Ishikawa (cell line): ENCODE measurements at regions not wholly inside any gene's neighbourhood (a gene's known extent, or its start where the extent isn't known, plus 50 kb on each side); places are given as distances from the start of the nearest gene placed in this dataset.

Source experiments
- CEBPB ChIP-seq: IDR thresholded peaks from 2 replicates; pipeline ENCODE4 v1.6.1; 2012
- CREB1 ChIP-seq: IDR thresholded peaks from 2 replicates; pipeline ENCODE4 v1.6.1; 2012; ENCODE audit warnings: low read depth
- EP300 ChIP-seq: IDR thresholded peaks from 2 replicates; pipeline ENCODE4 v1.6.1; 2012; ENCODE audit warnings: borderline replicate concordance
- FOXM1 ChIP-seq: IDR thresholded peaks from 2 replicates; pipeline ENCODE4 v1.6.1; 2012; ENCODE audit warnings: low read depth, borderline replicate concordance
- MAX ChIP-seq: IDR thresholded peaks from 2 replicates; pipeline ENCODE4 v1.6.1; 2012
- NFIC ChIP-seq: IDR thresholded peaks from 2 replicates; pipeline ENCODE4 v1.6.1; 2012
- RAD21 ChIP-seq: IDR thresholded peaks from 2 replicates; pipeline ENCODE4 v1.6.1; 2012; ENCODE audit warnings: low read depth
- REST ChIP-seq: IDR thresholded peaks from 2 replicates; pipeline ENCODE4 v1.6.1; 2012; ENCODE audit warnings: low read depth, mild to moderate bottlenecking
- TAF1 ChIP-seq: IDR thresholded peaks from 2 replicates; pipeline ENCODE4 v1.6.1; 2012; ENCODE audit warnings: low read depth, mild to moderate bottlenecking
- TCF12 ChIP-seq: IDR thresholded peaks from 2 replicates; pipeline ENCODE4 v1.6.1; 2012; ENCODE audit warnings: low read depth
- TEAD4 ChIP-seq: IDR thresholded peaks from 2 replicates; pipeline ENCODE4 v1.6.1; 2012
- USF1 ChIP-seq: IDR thresholded peaks from 2 replicates; pipeline ENCODE4 v1.6.1; 2012
- YY1 ChIP-seq: IDR thresholded peaks from 2 replicates; pipeline ENCODE4 v1.6.1; 2012; ENCODE audit warnings: low read depth
- ZBTB7A ChIP-seq: IDR thresholded peaks from 2 replicates; pipeline ENCODE4 v1.6.1; 2012; ENCODE audit warnings: low read depth

- no peak for TF ChIP-seq USF1
- TF ChIP-seq TEAD4 = peak; percentile 80
- peak; percentile 78; the same call in 1 of the 2 replicates for TF ChIP-seq FOXM1
- peak; percentile 78; the same call in 1 of the 2 replicates for TF ChIP-seq EP300
- peak; percentile 49; the same call in 1 of the 2 replicates for TF ChIP-seq NFIC
- peak; percentile 49; the same call in 1 of the 2 replicates for TF ChIP-seq MAX
- TF ChIP-seq TCF12 = peak; percentile 62
- no peak for TF ChIP-seq CREB1
Measured at GRCh38 chr7:46908770-46909169, 673.1 kb downstream of the TNS3 start.

- no peak for TF ChIP-seq FOXM1
- TF ChIP-seq TEAD4 = no peak
- no peak for TF ChIP-seq CREB1
- TF ChIP-seq EP300 = no peak
- no peak for TF ChIP-seq USF1
- TF ChIP-seq REST = no peak
- TF ChIP-seq RAD21 = no peak
Measured at GRCh38 chr7:46902463-46902862, 679.4 kb downstream of the TNS3 start.

GRCh38 chr7:46900312-46901263 is 681.3 kb downstream of the TNS3 start:
- no peak for TF ChIP-seq TEAD4
- no peak for TF ChIP-seq CEBPB
- TF ChIP-seq RAD21 = no peak
- TF ChIP-seq TCF12 = no peak
- TF ChIP-seq NFIC = no peak
- TF ChIP-seq MAX = no peak
- TF ChIP-seq USF1 = no peak
- TF ChIP-seq FOXM1 = no peak
- no peak for TF ChIP-seq YY1

- no peak for TF ChIP-seq TAF1
- no peak for TF ChIP-seq NFIC
- no peak for TF ChIP-seq CEBPB
- no peak for TF ChIP-seq FOXM1
- no peak for TF ChIP-seq TEAD4
- no peak for TF ChIP-seq TCF12
- no peak for TF ChIP-seq USF1
Measured at GRCh38 chr7:46897381-46897780, 684.5 kb downstream of the TNS3 start.

GRCh38 chr7:46886669-46887374 is 695.1 kb downstream of the TNS3 start:
- TF ChIP-seq REST (no peak), ZBTB7A (no peak)
